ENCODE measurements at regions not wholly inside any gene's neighbourhood (a gene's known extent, or its start where the extent isn't known, plus 50 kb on each side); places are given as distances from the start of the nearest gene placed in this dataset.

- TF ChIP-seq CCNT2 (IDR thresholded peaks at IDR 0.05; ENCODE audit: borderline replicate concordance, extremely low read depth, insufficient read length, low read depth, low read length) = no peak
- TF ChIP-seq NR2C1 (IDR thresholded peaks at IDR 0.05) = no peak
- TF ChIP-seq NR2C1 (tag; IDR thresholded peaks at IDR 0.05) = no peak
Measured at GRCh38 chr12:77324416-77324762, 259.0 kb upstream of the E2F7 start (continued).

- H3K36me3 ChIP-seq (ENCODE audit: control insufficient read depth, insufficient read depth, low read length) = no peaks in the 10 kb centered on the region
- ChIA-PET POLR2A (no interaction called here), CTCF (ENCODE audit: low intra/inter-chr PET ratio) (no interaction called here)
- no peaks in the 10 kb centered on the region for H3K9me3 ChIP-seq (replicated peaks; ENCODE audit: control insufficient read depth, insufficient read depth, low read depth, low read length)
- TF ChIP-seq CEBPG (CRISPR knock-in tag; IDR thresholded peaks at IDR 0.05) = no peak
- peak in 1 of 2 experiments; percentile 51; a peak in 1 of 4 replicates for TF ChIP-seq CEBPG (tag; conservative IDR thresholded peaks at IDR 0.05 in 1 of 2, IDR thresholded peaks at IDR 0.05 in 1 of 2)
- TF ChIP-seq TFAP4 (CRISPR knock-in tag; IDR thresholded peaks at IDR 0.05; ENCODE audit: borderline replicate concordance) = no peak
- TF ChIP-seq CHCHD3 (CRISPR knock-in tag; IDR thresholded peaks at IDR 0.05) = no peak
- TF ChIP-seq EWSR1 (IDR thresholded peaks at IDR 0.05; ENCODE audit: borderline replicate concordance, low read depth, partially characterized antibody) = no peak
- TF ChIP-seq SMAD3 (CRISPR knock-in tag; conservative IDR thresholded peaks at IDR 0.05) = no peak
- no peak for TF ChIP-seq HDAC1 (IDR thresholded peaks at IDR 0.05)
- peak; percentile 29; the same call in 1 of the 2 replicates for TF ChIP-seq CEBPB (tag; IDR thresholded peaks at IDR 0.05)
- no peak for TF ChIP-seq STAT5B (CRISPR knock-in tag; IDR thresholded peaks at IDR 0.05)
- no peak for TF ChIP-seq DACH1 (IDR thresholded peaks at IDR 0.05; ENCODE audit: partially characterized antibody)
- no peak overlapping the region for H3K4me3 ChIP-seq
- intact Hi-C loops (cut with micrococcal nuclease) = loop anchor here (10.0 kb wide), 1 partner anchor 279 kb away; no protein-coding TSS in a partner anchor
- ATAC-seq = no peak
- in situ Hi-C loops (cut with MboI) = no loop called here
- H4K20me1 ChIP-seq (replicated peaks; ENCODE audit: control insufficient read depth, insufficient read depth, low read length) = no peaks in the 10 kb centered on the region
- H3K27ac ChIP-seq (ENCODE audit: extremely low read depth, low read depth, low read length) = no peak overlapping the region
- no peaks in the 10 kb centered on the region for H3K79me2 ChIP-seq (ENCODE audit: control insufficient read depth, insufficient read depth, low read length)
- no peaks in the 10 kb centered on the region for H3K9me1 ChIP-seq (ENCODE audit: control insufficient read depth, insufficient read depth, low read length)
- 5% methylated on average over 4 of the region's 6 CpGs for WGBS (ENCODE audit: insufficient coverage, low coverage, missing lambda C conversion rate)
- no peak for DNase-seq (ENCODE audit: extremely low read depth in 1 of 4, low spot score in 3 of 4)
- no peak overlapping the region for H2AFZ ChIP-seq (ENCODE audit: low read depth, low read length)
- BruUV-seq (replicated peaks) = no TSS peak
- no peak for FAIRE-seq
- H3K4me1 ChIP-seq (replicated peaks in 1 of 2; ENCODE audit: control insufficient read depth in 2 of 2, insufficient read depth in 2 of 2, low read length in 2 of 2) = peaks cover 0 to 7% of the 10 kb centered on the region in 2 experiments; a peak in 2 of 5 replicates
- peaks cover 0 to 4% of the 10 kb centered on the region in 2 experiments; a peak in 2 of 5 replicates for H3K27me3 ChIP-seq (ENCODE audit: control insufficient read depth in 2 of 2, insufficient read depth in 2 of 2, low read length in 2 of 2)
- no peak overlapping the region for H3K9ac ChIP-seq (ENCODE audit: insufficient read depth in 1 of 2, low read depth in 2 of 2, low read length in 2 of 2)
- no peak overlapping the region for H3K4me2 ChIP-seq (ENCODE audit: insufficient read depth, low read length)
Measured at GRCh38 chr12:77323788-77324415, 258.5 kb upstream of the E2F7 start.
